ENCODE measurements at regions not wholly inside any gene's neighbourhood (a gene's known extent, or its start where the extent isn't known, plus 50 kb on each side); places are given as distances from the start of the nearest gene placed in this dataset.
A peak's percentile ranks its signal among the peaks of the same experiment; 100 is the strongest.

GRCh38 chr1:66445492-66446181 lies 88.3 kb upstream of the SGIP1 start:
- no peak overlapping the region for H3K4me3 ChIP-seq (ENCODE audit: low read length)
- DNase-seq (ENCODE audit: low read depth) = no peak
- TF ChIP-seq, protein P1, sequence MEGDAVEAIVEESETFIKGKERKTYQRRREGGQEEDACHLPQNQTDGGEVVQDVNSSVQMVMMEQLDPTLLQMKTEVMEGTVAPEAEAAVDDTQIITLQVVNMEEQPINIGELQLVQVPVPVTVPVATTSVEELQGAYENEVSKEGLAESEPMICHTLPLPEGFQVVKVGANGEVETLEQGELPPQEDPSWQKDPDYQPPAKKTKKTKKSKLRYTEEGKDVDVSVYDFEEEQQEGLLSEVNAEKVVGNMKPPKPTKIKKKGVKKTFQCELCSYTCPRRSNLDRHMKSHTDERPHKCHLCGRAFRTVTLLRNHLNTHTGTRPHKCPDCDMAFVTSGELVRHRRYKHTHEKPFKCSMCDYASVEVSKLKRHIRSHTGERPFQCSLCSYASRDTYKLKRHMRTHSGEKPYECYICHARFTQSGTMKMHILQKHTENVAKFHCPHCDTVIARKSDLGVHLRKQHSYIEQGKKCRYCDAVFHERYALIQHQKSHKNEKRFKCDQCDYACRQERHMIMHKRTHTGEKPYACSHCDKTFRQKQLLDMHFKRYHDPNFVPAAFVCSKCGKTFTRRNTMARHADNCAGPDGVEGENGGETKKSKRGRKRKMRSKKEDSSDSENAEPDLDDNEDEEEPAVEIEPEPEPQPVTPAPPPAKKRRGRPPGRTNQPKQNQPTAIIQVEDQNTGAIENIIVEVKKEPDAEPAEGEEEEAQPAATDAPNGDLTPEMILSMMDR (IDR thresholded peaks at IDR 0.05; ENCODE audit: insufficient read depth, low read depth, low read length, missing control alignments) = no peak

DNA sequence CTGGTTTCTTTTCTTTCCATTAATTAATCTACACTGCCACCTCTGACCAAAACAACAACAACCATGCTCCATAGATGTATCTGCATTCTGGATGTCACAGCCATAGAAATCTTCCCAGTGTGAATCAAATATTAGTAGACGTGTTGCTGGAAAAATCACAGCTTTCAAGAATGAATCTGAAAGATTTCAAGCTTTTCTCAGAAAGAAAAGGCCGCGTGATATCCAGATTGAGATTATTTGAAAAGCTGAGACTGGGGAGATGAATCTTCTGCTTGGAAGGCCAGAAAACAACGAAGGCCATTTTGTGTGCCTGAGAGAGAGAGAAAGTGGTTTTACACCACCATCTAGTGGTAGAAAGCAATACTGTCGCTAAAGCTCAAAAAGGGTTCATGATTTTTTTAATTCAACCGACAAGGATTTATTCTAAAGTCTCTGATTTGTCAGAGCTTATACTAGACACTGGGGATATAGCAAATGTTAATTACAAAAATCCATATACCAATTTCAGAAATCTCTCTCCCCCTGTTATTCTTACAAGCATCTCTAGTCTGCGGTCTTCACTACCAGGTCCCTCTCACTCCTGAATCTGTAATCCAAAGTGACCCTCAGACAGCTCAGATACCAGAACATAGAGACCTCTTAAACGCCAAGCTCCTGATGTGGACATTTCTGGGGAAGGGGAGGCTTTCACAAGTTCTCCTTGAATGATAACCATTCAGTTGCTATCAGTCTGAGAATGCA lies 87.5 kb upstream of the SGIP1 start:
- peak; percentile 69 for DNase-seq (ENCODE audit: low read depth)
- TF ChIP-seq, protein P1 (IDR thresholded peaks at IDR 0.05; ENCODE audit: insufficient read depth, low read depth, low read length, missing control alignments) = peak; percentile 79
- no peak overlapping the region for H3K4me3 ChIP-seq (ENCODE audit: low read length)

GRCh38 chr1:66450043-66450514 lies 83.9 kb upstream of the SGIP1 start:
- H3K4me3 ChIP-seq (ENCODE audit: low read length) = no peak overlapping the region
- DNase-seq (ENCODE audit: low read depth) = no peak
- TF ChIP-seq, protein P1 (IDR thresholded peaks at IDR 0.05; ENCODE audit: insufficient read depth, low read depth, low read length, missing control alignments) = no peak

DNA sequence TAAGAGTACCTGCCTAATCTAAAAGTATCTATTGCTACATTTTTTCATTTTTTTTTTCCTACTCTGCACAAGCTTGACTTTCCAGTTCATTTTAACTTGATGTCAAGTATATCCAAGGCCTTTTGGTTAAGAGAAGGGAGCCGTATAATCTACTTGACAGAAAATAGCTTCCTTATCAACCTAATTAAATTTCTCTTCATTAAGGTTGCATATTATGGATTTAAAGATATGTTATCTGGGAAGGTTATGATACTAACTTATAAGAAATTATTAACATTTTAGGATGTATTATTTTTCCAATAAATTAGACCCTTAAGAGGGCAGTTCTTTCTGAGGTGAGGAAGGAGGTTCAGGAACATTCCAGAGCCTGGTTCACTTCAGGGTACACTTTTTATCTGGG lies 83.1 kb upstream of the SGIP1 start:
- no peak for DNase-seq (ENCODE audit: low read depth)
- no peak overlapping the region for H3K4me3 ChIP-seq (ENCODE audit: low read length)
- TF ChIP-seq, protein P1 (IDR thresholded peaks at IDR 0.05; ENCODE audit: insufficient read depth, low read depth, low read length, missing control alignments) = no peak

DNA sequence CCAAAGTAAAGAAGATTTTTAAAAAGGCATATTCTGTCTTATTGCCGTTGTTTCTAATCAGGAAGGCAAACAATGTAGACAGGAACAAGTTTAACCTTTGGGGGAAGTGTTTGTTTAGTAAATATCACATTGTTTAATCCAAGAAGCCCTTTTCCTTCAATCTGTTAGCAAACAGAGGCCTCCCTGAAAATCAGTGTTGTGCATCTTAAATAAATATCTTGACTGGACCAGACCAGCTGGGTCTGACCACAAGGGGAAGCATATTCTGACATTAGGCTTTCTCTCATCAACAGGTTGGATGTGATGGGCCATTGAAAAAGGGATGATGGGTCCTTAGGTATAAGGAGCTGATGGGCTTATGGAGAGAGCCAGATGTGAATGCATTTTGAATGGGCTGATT lies 81.8 kb upstream of the SGIP1 start:
- no peak overlapping the region for H3K4me3 ChIP-seq (ENCODE audit: low read length)
- DNase-seq (ENCODE audit: low read depth) = no peak
- TF ChIP-seq, protein P1 (IDR thresholded peaks at IDR 0.05; ENCODE audit: insufficient read depth, low read depth, low read length, missing control alignments) = no peak

DNA sequence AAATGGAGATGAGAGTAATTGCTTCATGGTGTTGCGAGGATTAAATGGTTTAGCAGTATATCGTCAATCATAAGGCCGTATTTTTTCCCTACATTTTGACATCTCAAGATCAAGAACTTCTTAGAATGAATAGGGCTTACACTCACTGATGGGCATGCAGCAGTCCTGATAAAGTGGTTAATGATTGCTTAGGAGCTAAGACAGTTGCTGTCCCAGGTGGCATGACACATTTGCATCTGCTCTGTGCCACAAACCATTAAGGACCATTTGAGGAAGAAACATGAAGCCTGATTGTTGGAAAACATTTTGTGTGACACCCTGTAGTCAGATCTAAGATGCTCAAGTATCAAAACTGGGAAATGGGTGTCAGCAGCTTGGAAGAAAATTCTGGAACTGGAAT lies 81.0 kb upstream of the SGIP1 start:
- H3K4me3 ChIP-seq (ENCODE audit: low read length) = no peak overlapping the region
- DNase-seq (ENCODE audit: low read depth) = no peak
- TF ChIP-seq, protein P1 (IDR thresholded peaks at IDR 0.05; ENCODE audit: insufficient read depth, low read depth, low read length, missing control alignments) = no peak
